Cardiac muscle cell (in vitro differentiated cells and primary cell): ENCODE measurements at regions not wholly inside any gene's neighbourhood (a gene's known extent, or its start where the extent isn't known, plus 50 kb on each side); places are given as distances from the start of the nearest gene placed in this dataset.

Source experiments
- DNase-seq, 2 donors: peaks; one replicate each; pipeline versions ENCODE4 v3.0.0 to v3.0.0-alpha.2; 2010 to 2017; ENCODE audit warnings: low read depth in 1 of 2, low spot score in 1 of 2
- H3K27ac ChIP-seq: fragments of 200-600 bp; sonication (generic); 2 replicates; pipeline ENCODE4 v1.5.1; 2016
- H3K27me3 ChIP-seq: fragments of 200-600 bp; sonication (generic); 2 replicates; pipeline ENCODE4 v1.6.0; 2016; ENCODE audit warnings: control low read depth
- H3K36me3 ChIP-seq: fragments of 200-600 bp; sonication (generic); 2 replicates; pipeline ENCODE4 v1.5.1; 2016; ENCODE audit warnings: control low read depth
- H3K4me1 ChIP-seq: fragments of 200-600 bp; sonication (generic); 2 replicates; pipeline ENCODE4 v1.8.1; 2017; ENCODE audit warnings: low read depth, mild to moderate bottlenecking, mixed run types
- H3K4me3 ChIP-seq: fragments of 200-600 bp; sonication (generic); 2 replicates; pipeline ENCODE4 v1.5.1; 2016; ENCODE audit warnings: mild to moderate bottlenecking
- H3K9me3 ChIP-seq: fragments of 200-600 bp; sonication (generic); 2 replicates; pipeline ENCODE4 v1.5.1; 2017; ENCODE audit warnings: low read depth, mild to moderate bottlenecking, control low read depth
- TF ChIP-seq, protein P1 (sequence below): IDR thresholded peaks from 2 replicates; pipeline ENCODE4 v1.5.1; 2012; ENCODE audit warnings: low read depth, mild to moderate bottlenecking, low read length

DNA sequence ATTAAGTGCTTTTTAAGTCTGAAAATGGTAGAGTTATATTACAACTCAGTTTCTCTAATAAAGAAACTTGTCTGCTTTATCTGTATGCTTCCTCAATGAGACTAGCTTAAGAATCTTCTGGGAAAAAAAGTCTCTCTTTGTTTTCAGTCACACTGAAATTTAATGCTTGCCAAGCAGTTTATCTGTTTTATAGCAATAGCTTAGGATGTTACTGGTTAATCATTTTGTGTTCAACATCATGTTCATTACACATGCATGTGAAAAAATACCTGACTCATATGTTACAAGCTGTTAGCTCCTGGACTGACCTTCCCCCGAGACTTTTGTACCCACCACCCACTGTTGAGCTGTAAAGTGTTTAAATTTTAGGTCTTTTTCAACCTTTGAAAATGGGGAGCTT, 706.2 kb upstream of the CBLB start:
- no peak for DNase-seq
- H3K4me3 ChIP-seq = no peak overlapping the region
- no peak overlapping the region for H3K27ac ChIP-seq
- H3K9me3 ChIP-seq = no peaks in the 10 kb centered on the region
- TF ChIP-seq, protein P1, sequence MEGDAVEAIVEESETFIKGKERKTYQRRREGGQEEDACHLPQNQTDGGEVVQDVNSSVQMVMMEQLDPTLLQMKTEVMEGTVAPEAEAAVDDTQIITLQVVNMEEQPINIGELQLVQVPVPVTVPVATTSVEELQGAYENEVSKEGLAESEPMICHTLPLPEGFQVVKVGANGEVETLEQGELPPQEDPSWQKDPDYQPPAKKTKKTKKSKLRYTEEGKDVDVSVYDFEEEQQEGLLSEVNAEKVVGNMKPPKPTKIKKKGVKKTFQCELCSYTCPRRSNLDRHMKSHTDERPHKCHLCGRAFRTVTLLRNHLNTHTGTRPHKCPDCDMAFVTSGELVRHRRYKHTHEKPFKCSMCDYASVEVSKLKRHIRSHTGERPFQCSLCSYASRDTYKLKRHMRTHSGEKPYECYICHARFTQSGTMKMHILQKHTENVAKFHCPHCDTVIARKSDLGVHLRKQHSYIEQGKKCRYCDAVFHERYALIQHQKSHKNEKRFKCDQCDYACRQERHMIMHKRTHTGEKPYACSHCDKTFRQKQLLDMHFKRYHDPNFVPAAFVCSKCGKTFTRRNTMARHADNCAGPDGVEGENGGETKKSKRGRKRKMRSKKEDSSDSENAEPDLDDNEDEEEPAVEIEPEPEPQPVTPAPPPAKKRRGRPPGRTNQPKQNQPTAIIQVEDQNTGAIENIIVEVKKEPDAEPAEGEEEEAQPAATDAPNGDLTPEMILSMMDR = no peak
- H3K4me1 ChIP-seq = peaks cover 9% of the 10 kb centered on the region
- H3K36me3 ChIP-seq = no peaks in the 10 kb centered on the region
- no peaks in the 10 kb centered on the region for H3K27me3 ChIP-seq

DNA sequence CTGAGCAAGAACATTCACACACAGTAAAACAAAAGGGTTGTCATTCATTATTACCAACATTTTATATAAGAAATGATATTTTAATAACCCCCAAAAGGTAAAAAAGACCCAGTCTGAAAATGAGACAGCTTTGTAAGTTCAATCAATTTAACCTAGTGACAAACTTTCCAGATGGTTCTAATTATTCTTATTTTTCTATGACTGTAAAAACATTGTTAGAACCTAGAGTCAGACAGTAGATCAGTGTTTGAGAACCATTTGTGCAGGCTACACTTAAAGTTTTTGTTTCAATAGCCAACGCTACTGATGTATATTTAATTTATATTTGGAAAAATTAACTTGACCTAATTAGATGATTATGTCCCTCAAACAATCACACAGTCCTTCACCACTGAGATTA, 708.4 kb upstream of the CBLB start:
- DNase-seq = no peak
- Histone ChIP-seq H3K4me3 (no peak overlapping the region), H3K27ac (no peak overlapping the region), H3K36me3 (no peaks in the 10 kb centered on the region), H3K27me3 (no peaks in the 10 kb centered on the region), H3K4me1 (no peaks in the 10 kb centered on the region), H3K9me3 (no peaks in the 10 kb centered on the region)
- TF ChIP-seq, protein P1 = no peak

DNA sequence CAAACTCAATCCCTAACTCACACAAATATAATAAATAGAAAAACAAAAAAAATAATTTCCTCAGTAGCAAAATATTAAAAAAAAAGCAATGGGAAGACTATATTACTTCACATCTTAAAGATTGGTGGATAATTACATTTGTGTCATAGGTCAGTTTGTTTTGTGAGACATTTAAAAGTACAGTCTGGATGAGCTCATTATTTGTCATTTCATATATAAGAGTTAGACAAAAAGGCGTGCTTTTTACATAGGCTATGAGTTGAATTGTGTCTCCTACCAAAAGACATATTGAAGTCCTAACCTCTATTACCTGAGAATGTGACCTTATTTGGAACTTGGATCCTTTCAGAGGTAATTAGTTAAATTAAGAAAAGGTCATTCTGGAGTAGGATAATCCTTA, 710.1 kb upstream of the CBLB start:
- peaks cover 9% of the 10 kb centered on the region for H3K4me1 ChIP-seq
- TF ChIP-seq, protein P1 = no peak
- H3K27me3 ChIP-seq = no peaks in the 10 kb centered on the region

DNA sequence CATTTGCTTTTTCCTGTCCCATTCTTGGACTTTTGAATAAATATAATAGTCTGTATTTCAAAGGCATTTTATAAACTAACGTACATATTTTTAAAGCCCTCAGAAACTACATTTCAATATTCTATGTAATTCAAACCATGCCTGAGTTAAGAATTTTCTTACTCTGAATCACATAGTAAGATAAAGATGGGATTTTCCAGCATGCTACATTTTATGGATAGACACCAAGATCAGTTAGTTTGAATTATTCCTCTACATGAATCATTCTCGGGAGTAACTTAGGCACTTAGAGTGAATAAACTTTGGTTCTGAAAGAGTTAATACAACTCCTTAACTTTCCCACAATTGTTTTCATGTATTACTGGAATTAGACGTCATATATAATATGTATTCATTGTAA, 713.3 kb upstream of the CBLB start:
- no peaks in the 10 kb centered on the region for H3K36me3 ChIP-seq
- H3K4me1 ChIP-seq = peaks cover 17% of the 10 kb centered on the region
- H3K27ac ChIP-seq = no peak overlapping the region
- H3K9me3 ChIP-seq = no peaks in the 10 kb centered on the region
- no peak overlapping the region for H3K4me3 ChIP-seq
- peak in 1 of 2 donors; percentile 11 for DNase-seq
- TF ChIP-seq, protein P1 = no peak
- no peaks in the 10 kb centered on the region for H3K27me3 ChIP-seq

More for the DNA sequence above, 710.1 kb upstream of the CBLB start:
- H3K9me3 ChIP-seq = no peaks in the 10 kb centered on the region
- H3K36me3 ChIP-seq = no peaks in the 10 kb centered on the region
- no peak overlapping the region for H3K4me3 ChIP-seq
- H3K27ac ChIP-seq = no peak overlapping the region
- no peak for DNase-seq

DNA sequence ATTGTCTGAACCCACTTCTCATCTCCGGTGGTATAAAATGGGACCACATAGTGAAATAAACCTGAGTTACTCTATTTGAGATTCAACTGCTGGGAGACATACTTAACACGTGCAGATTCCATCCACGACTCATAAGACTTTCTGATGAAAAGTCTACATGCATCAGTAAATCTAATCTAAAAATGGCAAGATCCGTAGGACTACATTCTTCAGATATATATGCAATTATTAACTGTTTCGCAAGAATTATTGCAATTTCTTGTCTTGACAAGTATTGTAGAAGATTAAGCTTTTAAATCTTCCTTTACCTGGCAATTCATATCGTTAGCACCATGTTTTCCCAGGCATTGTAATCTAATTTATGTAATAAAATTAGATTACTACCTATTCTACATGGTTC, 718.7 kb upstream of the CBLB start:
- TF ChIP-seq, protein P1 = no peak
- no peak for DNase-seq
- no peak overlapping the region for H3K27ac ChIP-seq
- no peaks in the 10 kb centered on the region for H3K36me3 ChIP-seq
- H3K9me3 ChIP-seq = no peaks in the 10 kb centered on the region
- no peak overlapping the region for H3K4me3 ChIP-seq
- H3K27me3 ChIP-seq = no peaks in the 10 kb centered on the region
- H3K4me1 ChIP-seq = peaks cover 17% of the 10 kb centered on the region

DNA sequence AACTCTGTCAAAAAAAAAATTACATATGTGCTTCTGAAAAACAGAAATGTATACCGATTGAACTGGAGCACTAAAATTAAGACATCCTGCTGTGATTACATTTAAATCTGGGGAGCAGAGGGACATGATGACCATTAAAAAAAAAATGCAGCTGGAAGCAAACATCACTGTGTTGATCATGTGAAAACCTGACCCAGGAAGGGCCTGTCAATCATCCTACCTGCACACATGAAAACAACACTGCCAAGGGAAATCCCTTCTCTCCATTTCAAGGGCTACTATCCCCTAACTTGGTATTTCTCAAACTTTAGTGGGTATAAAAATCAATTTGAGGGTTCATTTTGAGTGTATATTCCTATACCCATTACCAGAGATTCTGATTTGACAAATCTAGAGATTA, 719.9 kb upstream of the CBLB start:
- no peaks in the 10 kb centered on the region for H3K27me3 ChIP-seq
- H3K9me3 ChIP-seq = no peaks in the 10 kb centered on the region
- no peak overlapping the region for H3K27ac ChIP-seq
- no peak for DNase-seq
- TF ChIP-seq, protein P1 = no peak
- H3K36me3 ChIP-seq = no peaks in the 10 kb centered on the region
- H3K4me1 ChIP-seq = peaks cover 9% of the 10 kb centered on the region
- H3K4me3 ChIP-seq = no peak overlapping the region
